IPS-18a (cell line): ENCODE measurements at regions not wholly inside any gene's neighbourhood (a gene's known extent, or its start where the extent isn't known, plus 50 kb on each side); places are given as distances from the start of the nearest gene placed in this dataset.

Experiments used
- H3K27ac ChIP-seq: one replicate; pipeline ENCODE4 v1.5.1; 2013; ENCODE audit warnings: low read length
- H3K27me3 ChIP-seq: one replicate; pipeline ENCODE4 v1.6.1; 2013; ENCODE audit warnings: mild to moderate bottlenecking, low read length; ENCODE audit not compliant: control insufficient read depth, insufficient read depth
- H3K36me3 ChIP-seq: one replicate; pipeline ENCODE4 v1.6.1; 2013; ENCODE audit warnings: low read depth, low read length; ENCODE audit not compliant: control insufficient read depth
- H3K4me1 ChIP-seq: one replicate; pipeline ENCODE4 v1.6.1; 2013; ENCODE audit warnings: low read depth, low read length; ENCODE audit not compliant: control insufficient read depth
- H3K4me3 ChIP-seq: one replicate; pipeline ENCODE4 v1.5.1; 2013; ENCODE audit warnings: low read length
- H3K9ac ChIP-seq: one replicate; pipeline ENCODE4 v1.6.1; 2013; ENCODE audit warnings: mild to moderate bottlenecking, low read length, moderate library complexity
- H3K9me3 ChIP-seq: one replicate; pipeline ENCODE4 v1.6.1; 2013; ENCODE audit warnings: low read depth, low read length; ENCODE audit not compliant: control insufficient read depth

DNA sequence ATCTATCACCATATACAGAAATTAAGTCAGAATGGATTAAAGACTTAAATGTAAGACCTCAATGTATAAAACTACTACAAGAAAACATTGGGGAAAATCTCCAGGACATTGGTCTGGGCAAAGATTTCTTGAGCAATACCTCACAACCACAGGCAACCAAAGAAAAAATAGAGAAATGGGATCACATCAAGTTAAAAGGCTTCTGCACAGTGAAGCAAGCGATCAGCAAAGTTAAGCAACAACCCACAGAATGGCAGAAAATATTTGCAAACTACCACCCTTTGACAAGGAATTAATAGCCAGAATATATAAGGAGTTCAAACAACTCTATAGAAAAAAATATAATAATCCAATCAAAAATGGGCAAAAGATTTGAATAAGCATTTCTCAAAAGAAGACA is 236.9 kb upstream of the EMCN start:
- Histone ChIP-seq H3K4me3 (no peak overlapping the region), H3K27me3 (no peaks in the 10 kb centered on the region), H3K27ac (no peak overlapping the region), H3K9ac (no peak overlapping the region), H3K36me3 (no peaks in the 10 kb centered on the region), H3K9me3 (peaks cover 8% of the 10 kb centered on the region), H3K4me1 (no peaks in the 10 kb centered on the region)

DNA sequence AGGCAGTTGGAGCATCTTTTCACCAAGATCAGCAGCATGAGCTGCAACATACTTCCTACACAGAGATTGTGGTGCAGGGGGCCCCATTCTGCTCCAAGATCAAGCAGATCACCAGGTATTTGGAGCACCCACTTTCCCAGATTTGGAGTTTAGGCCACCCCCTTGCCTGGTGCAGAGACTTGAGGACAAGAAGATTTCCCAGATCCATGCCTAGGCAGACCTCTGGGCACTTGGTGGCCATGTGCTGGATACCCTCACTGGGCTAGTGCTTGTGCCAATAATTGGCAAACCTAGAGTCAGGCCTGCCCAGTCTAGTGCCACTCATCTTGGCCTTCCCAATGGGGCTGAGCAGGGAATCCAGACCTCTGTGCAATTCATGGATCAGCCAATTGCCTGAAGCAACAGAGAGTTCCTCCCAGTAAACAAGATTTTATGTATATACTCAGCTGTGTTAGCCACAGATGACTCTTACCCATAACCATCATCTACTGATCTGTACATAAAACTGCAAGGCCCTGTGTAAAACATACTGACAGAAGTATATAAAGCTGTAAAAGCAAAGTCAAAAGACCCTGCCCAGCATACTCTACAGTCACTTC is 228.4 kb upstream of the EMCN start:
- Histone ChIP-seq H3K9ac (no peak overlapping the region), H3K36me3 (no peaks in the 10 kb centered on the region), H3K27me3 (no peaks in the 10 kb centered on the region), H3K4me3 (no peak overlapping the region), H3K27ac (no peak overlapping the region), H3K4me1 (no peaks in the 10 kb centered on the region), H3K9me3 (no peaks in the 10 kb centered on the region)

DNA sequence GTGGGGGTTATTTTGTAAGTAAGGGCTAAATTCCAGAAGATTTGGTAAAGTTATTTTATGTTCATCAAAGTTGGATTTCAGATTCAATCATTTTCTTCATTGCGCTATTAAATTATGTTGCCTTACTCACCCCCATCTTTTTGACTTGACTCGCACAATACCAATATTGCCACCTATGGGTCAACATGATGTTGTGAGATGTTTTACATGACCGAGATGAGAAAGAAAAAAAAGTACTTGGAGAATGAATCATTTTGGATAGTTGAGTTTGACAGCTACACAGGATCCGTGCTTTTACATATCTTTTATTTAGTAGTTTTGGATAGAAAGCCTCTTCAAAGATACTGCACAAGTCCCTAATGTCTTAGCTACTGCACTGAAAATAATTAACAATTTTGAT is 224.2 kb upstream of the EMCN start:
- Histone ChIP-seq H3K27ac (no peak overlapping the region), H3K4me3 (no peak overlapping the region), H3K9ac (no peak overlapping the region), H3K9me3 (no peaks in the 10 kb centered on the region), H3K4me1 (no peaks in the 10 kb centered on the region), H3K27me3 (no peaks in the 10 kb centered on the region), H3K36me3 (no peaks in the 10 kb centered on the region)

DNA sequence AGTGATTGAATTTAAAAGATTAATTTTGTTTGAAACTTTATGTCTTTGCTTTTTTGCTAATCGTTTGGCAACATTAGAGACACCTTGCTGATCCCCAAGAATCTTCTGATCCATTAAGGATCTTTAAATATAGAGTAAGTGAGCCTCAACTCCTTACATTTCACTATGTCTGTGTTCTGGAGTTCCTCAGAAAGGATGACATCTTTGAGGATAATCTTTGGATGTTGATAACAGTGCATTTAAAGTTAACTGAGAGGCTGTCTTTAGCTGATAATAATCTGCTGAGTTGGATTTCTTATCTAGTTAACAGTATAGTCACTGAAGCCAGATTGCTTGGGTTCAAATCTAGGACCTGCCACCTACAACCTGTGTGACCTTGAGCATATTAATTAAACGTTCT is 221.6 kb upstream of the EMCN start:
- Histone ChIP-seq H3K4me3 (no peak overlapping the region), H3K27ac (no peak overlapping the region), H3K27me3 (no peaks in the 10 kb centered on the region), H3K9me3 (no peaks in the 10 kb centered on the region), H3K36me3 (no peaks in the 10 kb centered on the region), H3K4me1 (no peaks in the 10 kb centered on the region), H3K9ac (no peak overlapping the region)

DNA sequence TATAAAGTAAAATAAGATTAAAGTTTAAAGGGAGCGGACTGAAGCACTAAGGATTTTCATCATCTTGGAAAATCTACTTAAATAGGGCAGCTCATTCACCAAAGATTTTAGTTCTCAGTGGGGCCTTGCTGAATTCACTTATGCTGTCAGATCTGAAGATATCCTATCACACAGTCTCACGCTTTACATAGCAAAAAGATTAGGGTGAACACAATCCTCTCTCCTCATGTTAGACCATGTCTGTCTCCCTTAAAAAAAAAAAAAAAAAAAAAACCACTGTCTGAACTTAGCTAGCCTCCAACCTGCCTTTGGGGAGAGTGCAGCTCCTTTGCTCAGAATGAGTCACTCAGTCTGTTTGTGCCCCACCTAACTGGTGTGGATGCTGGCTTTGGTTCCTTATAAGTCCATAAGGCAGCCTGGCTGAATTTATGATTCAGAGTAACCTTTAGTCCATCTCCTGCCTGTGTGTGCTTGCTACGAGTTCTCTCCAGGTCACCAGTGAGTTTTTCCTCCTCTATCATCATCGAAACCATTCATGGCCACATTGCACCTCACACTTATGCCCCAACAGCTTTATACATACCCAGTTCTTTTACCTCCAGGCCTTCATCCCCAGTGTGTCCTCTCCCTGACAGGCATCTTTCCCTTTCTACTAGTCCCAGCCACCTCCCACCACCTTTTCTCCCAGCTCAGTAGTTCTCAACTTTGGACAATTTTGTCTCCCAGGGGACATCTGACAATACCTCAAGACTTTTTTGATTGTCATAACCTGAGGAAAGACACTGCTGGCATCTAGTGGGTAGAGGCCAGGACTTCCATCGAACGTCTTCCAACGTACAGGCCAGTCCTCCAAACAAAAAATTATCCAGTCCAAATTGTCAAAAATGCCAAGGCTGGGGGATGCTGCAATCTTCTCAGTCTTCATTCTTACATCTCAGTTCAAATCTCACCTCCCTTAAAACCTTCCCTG is 220.7 kb upstream of the EMCN start:
- Histone ChIP-seq H3K9me3 (no peaks in the 10 kb centered on the region), H3K9ac (no peak overlapping the region), H3K27ac (no peak overlapping the region)

DNA sequence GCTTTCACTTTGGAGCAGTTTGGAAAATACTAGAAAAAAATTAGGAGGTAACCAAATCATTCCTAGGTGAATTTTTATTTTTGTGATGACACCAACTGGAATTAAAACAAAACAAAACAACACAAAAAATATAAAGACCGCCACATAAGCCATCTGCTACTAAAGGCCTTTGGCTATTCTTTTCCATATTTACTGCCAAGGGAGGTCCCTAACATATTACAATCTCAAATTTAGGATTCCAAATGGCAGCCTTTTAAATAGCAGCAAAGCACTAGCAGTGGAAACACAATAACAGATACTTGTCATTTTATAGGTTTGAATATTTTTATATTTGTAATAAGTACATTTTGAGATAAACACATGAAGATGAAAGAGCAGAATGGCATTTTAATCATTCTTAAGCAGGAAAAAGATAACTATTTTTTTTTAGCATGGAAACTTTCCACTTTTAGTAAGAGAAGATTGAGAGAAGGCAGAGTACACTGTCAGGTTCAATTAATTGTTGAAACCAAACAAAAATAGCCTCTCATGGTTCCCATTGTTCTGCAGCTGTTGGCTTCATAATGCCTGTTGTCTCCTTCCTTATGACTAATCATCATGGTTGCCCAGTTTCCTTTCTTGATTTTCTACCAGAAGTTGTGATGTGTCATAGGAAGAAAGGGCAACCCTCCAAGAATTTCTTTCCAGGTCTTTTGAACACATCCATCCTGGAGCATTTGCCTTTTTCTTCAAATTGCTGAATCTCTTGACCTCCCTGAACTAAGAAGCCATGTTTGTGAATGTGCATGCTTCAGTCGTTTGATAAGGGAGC is 219.0 kb upstream of the EMCN start:
- Histone ChIP-seq H3K9ac (no peak overlapping the region), H3K27ac (no peak overlapping the region), H3K9me3 (no peaks in the 10 kb centered on the region), H3K36me3 (no peaks in the 10 kb centered on the region), H3K4me3 (no peak overlapping the region), H3K4me1 (no peaks in the 10 kb centered on the region), H3K27me3 (no peaks in the 10 kb centered on the region)

More for the DNA sequence above, 220.7 kb upstream of the EMCN start:
- Histone ChIP-seq H3K27me3 (no peaks in the 10 kb centered on the region), H3K4me3 (no peak overlapping the region), H3K4me1 (no peaks in the 10 kb centered on the region), H3K36me3 (no peaks in the 10 kb centered on the region)

DNA sequence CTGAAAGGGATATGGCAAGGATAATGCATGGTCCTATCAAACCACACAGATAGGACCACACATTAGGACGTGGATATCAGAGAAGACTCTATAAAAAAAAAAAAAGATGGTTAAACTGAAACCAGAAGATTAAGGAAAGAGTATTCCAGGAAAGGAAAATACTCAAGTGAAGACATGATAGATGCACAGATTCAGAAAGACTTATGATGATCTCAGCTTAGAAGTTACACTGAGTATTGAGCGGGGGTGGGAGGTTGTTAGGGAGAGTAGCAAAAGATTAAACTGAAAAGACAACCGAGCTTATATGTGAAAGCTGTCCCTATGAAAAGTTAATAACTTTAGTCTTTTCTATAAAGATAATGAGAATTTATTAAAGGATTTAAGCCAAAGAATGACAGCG is 211.0 kb upstream of the EMCN start:
- Histone ChIP-seq H3K27ac (no peak overlapping the region), H3K27me3 (no peaks in the 10 kb centered on the region), H3K9me3 (no peaks in the 10 kb centered on the region), H3K4me3 (no peak overlapping the region), H3K9ac (no peak overlapping the region), H3K4me1 (no peaks in the 10 kb centered on the region), H3K36me3 (no peaks in the 10 kb centered on the region)

DNA sequence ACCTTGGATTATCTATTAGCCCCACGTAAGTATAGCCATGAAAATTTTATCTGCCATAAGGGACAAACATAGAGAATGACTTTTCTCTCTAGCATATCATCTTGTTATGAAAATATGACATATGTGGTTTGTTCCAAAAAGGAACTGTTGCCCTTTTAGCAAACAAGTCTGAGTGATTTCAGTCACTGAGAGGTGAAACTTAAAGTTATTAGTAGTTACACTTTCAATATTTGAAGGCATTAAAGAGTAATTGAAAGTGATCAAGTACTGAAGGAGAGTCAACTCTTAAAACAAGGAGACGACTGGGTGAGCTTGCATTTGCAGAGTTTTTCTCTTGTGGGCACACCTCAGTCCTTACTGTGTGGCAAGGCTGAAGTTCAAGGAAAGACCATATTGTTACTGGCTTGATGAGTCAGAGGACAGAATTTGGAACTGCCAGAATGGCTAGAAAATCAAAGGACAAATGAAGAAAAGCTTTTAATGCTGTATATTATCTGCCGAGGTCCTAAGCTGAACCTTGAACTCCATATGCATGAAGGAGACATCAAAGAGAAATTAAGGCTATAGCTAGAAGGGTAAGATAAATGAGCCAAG is 205.1 kb upstream of the EMCN start:
- H3K4me1 ChIP-seq = no peaks in the 10 kb centered on the region
- no peaks in the 10 kb centered on the region for H3K36me3 ChIP-seq
- H3K9me3 ChIP-seq = no peaks in the 10 kb centered on the region
- no peaks in the 10 kb centered on the region for H3K27me3 ChIP-seq
- no peak overlapping the region for H3K27ac ChIP-seq
- no peak overlapping the region for H3K4me3 ChIP-seq
- no peak overlapping the region for H3K9ac ChIP-seq

DNA sequence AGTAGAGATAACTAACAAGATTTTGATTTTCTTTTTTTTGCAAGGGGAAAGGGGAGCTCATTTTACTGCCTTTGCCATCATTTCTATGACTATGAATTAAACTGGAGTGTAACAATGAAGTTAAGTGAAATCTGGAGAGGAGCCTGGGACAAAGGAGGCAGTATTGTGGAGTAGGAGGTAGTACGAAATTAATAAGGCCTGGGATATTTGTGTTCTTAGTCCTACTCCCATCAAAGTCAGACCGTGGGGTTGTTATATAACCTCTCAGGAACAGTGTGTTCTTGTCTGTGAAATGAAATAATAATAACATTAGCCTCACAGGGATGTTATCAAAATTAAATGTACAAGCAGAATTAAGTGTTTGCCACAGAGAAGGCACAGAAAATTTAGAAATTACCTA is 204.3 kb upstream of the EMCN start:
- H3K9ac ChIP-seq = no peak overlapping the region
- no peak overlapping the region for H3K27ac ChIP-seq
- H3K27me3 ChIP-seq = no peaks in the 10 kb centered on the region
- H3K9me3 ChIP-seq = no peaks in the 10 kb centered on the region
- H3K36me3 ChIP-seq = no peaks in the 10 kb centered on the region
- no peaks in the 10 kb centered on the region for H3K4me1 ChIP-seq
- no peak overlapping the region for H3K4me3 ChIP-seq

DNA sequence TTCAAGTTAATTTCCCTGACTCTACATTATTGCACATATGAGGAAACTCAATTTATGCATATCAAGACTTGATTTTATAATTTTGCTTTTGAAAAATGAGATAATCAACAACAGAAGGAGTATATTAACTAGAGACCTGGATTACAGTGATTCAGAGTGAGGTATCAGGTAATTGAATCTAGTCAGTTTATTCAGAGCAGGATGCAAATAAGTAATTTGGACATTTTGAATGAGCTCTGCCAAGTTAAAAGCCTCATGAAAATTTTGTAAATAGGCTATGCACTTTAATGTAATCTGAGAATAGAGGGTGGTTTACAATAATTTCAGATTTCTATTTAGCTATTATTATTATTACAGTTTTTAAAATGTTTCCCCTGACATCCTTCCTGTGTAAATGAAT is 203.7 kb upstream of the EMCN start:
- no peaks in the 10 kb centered on the region for H3K4me1 ChIP-seq
- no peak overlapping the region for H3K9ac ChIP-seq
- H3K27ac ChIP-seq = no peak overlapping the region
- H3K27me3 ChIP-seq = no peaks in the 10 kb centered on the region
- H3K9me3 ChIP-seq = no peaks in the 10 kb centered on the region
- no peaks in the 10 kb centered on the region for H3K36me3 ChIP-seq
- H3K4me3 ChIP-seq = no peak overlapping the region

DNA sequence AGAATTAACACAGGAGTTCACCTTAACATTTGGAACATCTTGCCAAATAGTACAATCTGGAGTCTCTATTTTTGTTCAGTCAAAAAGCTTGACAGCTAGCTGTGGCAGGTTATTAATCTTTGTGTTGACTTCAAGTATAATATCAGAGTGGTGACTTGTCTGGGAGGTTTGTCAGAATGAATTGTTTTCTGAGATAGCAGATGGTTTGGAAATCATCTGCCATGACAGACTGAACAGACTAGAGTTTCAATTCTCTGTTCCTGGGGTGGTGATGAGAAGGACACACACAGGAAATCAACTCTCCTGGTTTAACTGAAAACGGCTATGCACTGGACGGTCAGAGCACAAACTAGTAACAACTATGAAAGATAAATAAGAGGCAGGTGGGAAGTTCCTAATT is 203.3 kb upstream of the EMCN start:
- H3K27ac ChIP-seq = no peak overlapping the region
- H3K9ac ChIP-seq = no peak overlapping the region
- H3K4me3 ChIP-seq = no peak overlapping the region
- H3K9me3 ChIP-seq = no peaks in the 10 kb centered on the region
- no peaks in the 10 kb centered on the region for H3K4me1 ChIP-seq
- no peaks in the 10 kb centered on the region for H3K36me3 ChIP-seq
- no peaks in the 10 kb centered on the region for H3K27me3 ChIP-seq
